ENCODE measurements at regions not wholly inside any gene's neighbourhood (a gene's known extent, or its start where the extent isn't known, plus 50 kb on each side); places are given as distances from the start of the nearest gene placed in this dataset.

- no peak for DNase-seq
- H3K4me3 ChIP-seq, result no peak overlapping the region
- intact Hi-C loops (cut with DNase I; ENCODE audit: low total_unique reads), result no loop called here
- no peaks in the 10 kb centered on the region for H3K27me3 ChIP-seq
- no peak overlapping the region for H3K27ac ChIP-seq
- no peaks in the 10 kb centered on the region for H3K4me1 ChIP-seq
- no peaks in the 10 kb centered on the region for H3K36me3 ChIP-seq (ENCODE audit: low read depth, missing control alignments)
- TF ChIP-seq POLR2A (IDR thresholded peaks at IDR 0.05), result no peak
- no peak for TF ChIP-seq CTCF (IDR thresholded peaks at IDR 0.05)
- 87 to 93% methylated on average over 6 of the region's 6 CpGs for WGBS, 2 donors
- H3K9me3 ChIP-seq, result no peaks in the 10 kb centered on the region
These were observed 195.1 kb upstream of the CAND1 start for GRCh38 chr12:67074072-67074471.

- TF ChIP-seq POLR2A (IDR thresholded peaks at IDR 0.05) (no peak), CTCF (IDR thresholded peaks at IDR 0.05) (no peak)
- no peak for DNase-seq
- Histone ChIP-seq H3K4me3 (no peak overlapping the region), H3K27ac (no peak overlapping the region), H3K9me3 (no peaks in the 10 kb centered on the region), H3K27me3 (no peaks in the 10 kb centered on the region), H3K36me3 (ENCODE audit: low read depth, missing control alignments) (no peaks in the 10 kb centered on the region), H3K4me1 (no peaks in the 10 kb centered on the region)
- intact Hi-C loops (cut with DNase I; ENCODE audit: low total_unique reads), result no loop called here
- 92 to 96% methylated on average over 1 of the region's 1 CpG for WGBS, 2 donors
These were observed 191.5 kb upstream of the CAND1 start for GRCh38 chr12:67077617-67078016.

GRCh38 chr12:67078957-67079356 lies 190.2 kb upstream of the CAND1 start:
- intact Hi-C loops (cut with DNase I; ENCODE audit: low total_unique reads), result no loop called here
- TF ChIP-seq CTCF (IDR thresholded peaks at IDR 0.05), result no peak
- no peak for TF ChIP-seq POLR2A (IDR thresholded peaks at IDR 0.05)
- no peaks in the 10 kb centered on the region for H3K36me3 ChIP-seq (ENCODE audit: low read depth, missing control alignments)
- no peak overlapping the region for H3K27ac ChIP-seq
- no peaks in the 10 kb centered on the region for H3K9me3 ChIP-seq
- H3K4me1 ChIP-seq, result no peaks in the 10 kb centered on the region
- WGBS, 2 donors, result 81 to 93% methylated on average over 4 of the region's 4 CpGs
- H3K27me3 ChIP-seq, result no peaks in the 10 kb centered on the region
- no peak overlapping the region for H3K4me3 ChIP-seq
- DNase-seq, result no peak

GRCh38 chr12:67080637-67081036 lies 188.5 kb upstream of the CAND1 start:
- no peaks in the 10 kb centered on the region for H3K36me3 ChIP-seq (ENCODE audit: low read depth, missing control alignments)
- H3K27me3 ChIP-seq, result no peaks in the 10 kb centered on the region
- no peak for TF ChIP-seq POLR2A (IDR thresholded peaks at IDR 0.05)
- no peak for TF ChIP-seq CTCF (IDR thresholded peaks at IDR 0.05)
- H3K27ac ChIP-seq, result no peak overlapping the region
- no peaks in the 10 kb centered on the region for H3K9me3 ChIP-seq
- no peak overlapping the region for H3K4me3 ChIP-seq
- no peak for DNase-seq
- WGBS, 2 donors, result 67 to 76% methylated on average over 1 of the region's 1 CpG
- H3K4me1 ChIP-seq, result no peaks in the 10 kb centered on the region
- intact Hi-C loops (cut with DNase I; ENCODE audit: low total_unique reads), result no loop called here

GRCh38 chr12:67082221-67082620 lies 186.9 kb upstream of the CAND1 start:
- no peak for DNase-seq
- 31 to 53% methylated on average over 1 of the region's 1 CpG for WGBS, 2 donors
- no peaks in the 10 kb centered on the region for H3K27me3 ChIP-seq
- no peak for TF ChIP-seq CTCF (IDR thresholded peaks at IDR 0.05)
- no peak for TF ChIP-seq POLR2A (IDR thresholded peaks at IDR 0.05)
- no peaks in the 10 kb centered on the region for H3K4me1 ChIP-seq
- no peaks in the 10 kb centered on the region for H3K9me3 ChIP-seq
- no peak overlapping the region for H3K4me3 ChIP-seq
- intact Hi-C loops (cut with DNase I; ENCODE audit: low total_unique reads), result no loop called here
- no peak overlapping the region for H3K27ac ChIP-seq
- H3K36me3 ChIP-seq (ENCODE audit: low read depth, missing control alignments), result no peaks in the 10 kb centered on the region

Measured in testis (tissue), 2 donors.